Esophagus squamous epithelium (tissue), 4 donors: ENCODE measurements at regions not wholly inside any gene's neighbourhood (a gene's known extent, or its start where the extent isn't known, plus 50 kb on each side); places are given as distances from the start of the nearest gene placed in this dataset.

Experiments
- POLR2A ChIP-seq, 4 donors: fragments of 450-650 bp; IDR thresholded peaks; one replicate each; pipeline ENCODE4 v1.6.1; 2017; ENCODE audit warnings: antibody characterized with exemption in 4 of 4, mild to moderate bottlenecking in 4 of 4, moderate library complexity in 3 of 4
- TF ChIP-seq, protein P1 (sequence below), 6 experiments: fragments of 450-650 bp in 4 of 6; fragments of 200-600 bp in 2 of 6; sonication (generic) in 2 of 6; IDR thresholded peaks; one replicate each; pipeline ENCODE4 v1.5.1; 2016 to 2019; ENCODE audit warnings: antibody characterized with exemption in 6 of 6, mild to moderate bottlenecking in 4 of 6, moderate library complexity in 4 of 6

DNA sequence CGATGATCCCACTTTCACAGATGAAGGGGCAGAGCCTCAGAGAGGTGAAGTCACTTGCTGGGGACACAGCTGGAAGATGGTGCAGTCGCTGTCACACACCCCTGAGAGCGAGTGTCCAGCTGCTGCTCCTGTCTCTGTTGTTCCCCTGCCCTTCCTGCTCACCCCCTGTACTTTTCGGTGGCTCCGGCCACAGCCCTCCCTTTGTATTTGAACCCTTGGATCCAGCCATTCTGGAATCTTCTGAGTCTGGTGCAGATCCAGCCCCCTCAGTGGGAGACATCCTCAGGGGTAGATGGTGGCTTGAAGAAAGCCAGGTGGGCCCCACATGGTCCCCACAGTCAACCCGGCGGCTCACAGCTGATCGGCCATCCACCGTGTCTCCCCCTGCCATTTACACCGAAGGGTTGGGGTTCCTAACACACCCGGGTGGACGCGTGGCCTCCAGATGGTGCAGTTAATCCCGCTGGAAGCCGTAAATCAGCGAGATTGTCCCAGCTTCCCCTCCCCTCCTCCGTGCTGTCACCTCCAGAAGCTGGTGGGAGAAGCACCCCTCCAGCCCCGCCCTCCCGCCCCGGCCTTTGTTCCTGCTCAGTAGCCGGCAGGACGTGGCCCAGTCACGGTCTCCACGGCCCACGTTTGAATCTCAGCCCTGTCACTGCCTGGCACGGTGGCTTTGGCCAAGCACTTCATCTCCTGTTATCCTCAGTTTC lies 204.8 kb downstream of the C9orf50 start:
- TF ChIP-seq POLR2A (IDR thresholded peaks at IDR 0.05), result no peak
- TF ChIP-seq, protein P1, sequence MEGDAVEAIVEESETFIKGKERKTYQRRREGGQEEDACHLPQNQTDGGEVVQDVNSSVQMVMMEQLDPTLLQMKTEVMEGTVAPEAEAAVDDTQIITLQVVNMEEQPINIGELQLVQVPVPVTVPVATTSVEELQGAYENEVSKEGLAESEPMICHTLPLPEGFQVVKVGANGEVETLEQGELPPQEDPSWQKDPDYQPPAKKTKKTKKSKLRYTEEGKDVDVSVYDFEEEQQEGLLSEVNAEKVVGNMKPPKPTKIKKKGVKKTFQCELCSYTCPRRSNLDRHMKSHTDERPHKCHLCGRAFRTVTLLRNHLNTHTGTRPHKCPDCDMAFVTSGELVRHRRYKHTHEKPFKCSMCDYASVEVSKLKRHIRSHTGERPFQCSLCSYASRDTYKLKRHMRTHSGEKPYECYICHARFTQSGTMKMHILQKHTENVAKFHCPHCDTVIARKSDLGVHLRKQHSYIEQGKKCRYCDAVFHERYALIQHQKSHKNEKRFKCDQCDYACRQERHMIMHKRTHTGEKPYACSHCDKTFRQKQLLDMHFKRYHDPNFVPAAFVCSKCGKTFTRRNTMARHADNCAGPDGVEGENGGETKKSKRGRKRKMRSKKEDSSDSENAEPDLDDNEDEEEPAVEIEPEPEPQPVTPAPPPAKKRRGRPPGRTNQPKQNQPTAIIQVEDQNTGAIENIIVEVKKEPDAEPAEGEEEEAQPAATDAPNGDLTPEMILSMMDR (IDR thresholded peaks at IDR 0.05), result no peak
